ENCODE measurements at regions not wholly inside any gene's neighbourhood (a gene's known extent, or its start where the extent isn't known, plus 50 kb on each side); places are given as distances from the start of the nearest gene placed in this dataset.

- no peak for TF ChIP-seq E2F6 (IDR thresholded peaks at IDR 0.05)
- no peak for TF ChIP-seq SIN3A (conservative IDR thresholded peaks at IDR 0.05 in 1 of 2, IDR thresholded peaks at IDR 0.05 in 1 of 2; ENCODE audit: low read depth in 1 of 2, low read length in 2 of 2)
- TF ChIP-seq HDAC6 (IDR thresholded peaks at IDR 0.05; ENCODE audit: low read depth, low read length): no peak
- TF ChIP-seq EP300 (IDR thresholded peaks at IDR 0.05; ENCODE audit: borderline replicate concordance in 1 of 2, low read depth in 2 of 2, low read length in 2 of 2): no peak
- TF ChIP-seq RNF2 (IDR thresholded peaks at IDR 0.05; ENCODE audit: borderline replicate concordance, low read depth, low read length, missing control alignments, poor library complexity, severe bottlenecking): no peak
- no peak for TF ChIP-seq BACH1 (IDR thresholded peaks at IDR 0.05; ENCODE audit: low read length)
These were observed 341.6 kb upstream of the SFSWAP start (continued) for GRCh38 chr12:131369094-131369845.

Data from H1 (cell line).